GM12874 (cell line): ENCODE measurements at regions not wholly inside any gene's neighbourhood (a gene's known extent, or its start where the extent isn't known, plus 50 kb on each side); places are given as distances from the start of the nearest gene placed in this dataset.

Experiments used
- CTCF ChIP-seq: IDR thresholded peaks from 2 replicates; pipeline ENCODE4 v1.5.1; 2011; ENCODE audit warnings: low read depth, mild to moderate bottlenecking, control low read depth, low read length, moderate library complexity; ENCODE audit not compliant: insufficient read depth

GRCh38 chr1:234997201-234997895, 131.3 kb downstream of the TOMM20 start:
- no peak for TF ChIP-seq CTCF

GRCh38 chr1:234996245-234996757, 132.3 kb downstream of the TOMM20 start:
- no peak for TF ChIP-seq CTCF

DNA sequence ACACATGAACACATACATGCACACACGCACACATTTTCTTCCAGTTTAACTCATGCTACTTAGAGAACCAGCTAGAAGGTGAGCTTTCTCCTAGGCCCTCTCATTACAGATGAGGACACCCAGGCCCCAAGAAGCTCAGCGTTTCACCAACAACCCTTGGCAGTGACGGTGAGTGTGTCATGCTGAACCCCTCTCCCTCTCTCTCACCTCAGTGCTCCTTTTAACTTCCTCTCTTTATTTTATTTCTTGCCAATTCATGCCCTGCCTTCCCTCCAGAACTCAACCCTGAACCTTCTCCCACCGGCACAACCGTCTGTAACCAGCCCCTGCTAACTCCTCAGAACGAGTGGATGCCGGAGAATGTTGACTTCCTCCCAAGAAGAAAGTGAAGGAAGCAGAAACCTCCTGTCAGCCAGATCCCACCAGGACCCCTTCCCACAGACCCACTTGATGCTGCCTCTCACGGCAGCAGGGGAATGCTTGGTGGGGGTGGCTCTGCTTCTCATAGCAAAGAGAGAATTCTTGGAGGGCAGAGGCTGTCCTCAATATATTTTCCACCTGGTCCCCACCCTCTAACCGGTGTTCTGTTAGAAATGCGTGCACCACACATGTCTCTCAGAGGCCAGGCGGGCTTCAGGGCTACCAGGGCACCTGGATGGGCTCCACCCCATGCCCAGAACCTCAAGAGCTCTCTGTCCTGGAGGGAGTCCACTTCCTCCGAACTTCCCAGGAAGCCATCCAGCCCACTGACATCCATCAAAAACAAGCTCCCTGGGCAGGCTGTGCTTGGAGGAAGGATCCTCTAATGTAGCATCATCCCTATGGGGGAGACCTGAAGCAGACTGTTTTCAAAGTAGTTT, 134.0 kb downstream of the TOMM20 start:
- TF ChIP-seq CTCF: no peak

DNA sequence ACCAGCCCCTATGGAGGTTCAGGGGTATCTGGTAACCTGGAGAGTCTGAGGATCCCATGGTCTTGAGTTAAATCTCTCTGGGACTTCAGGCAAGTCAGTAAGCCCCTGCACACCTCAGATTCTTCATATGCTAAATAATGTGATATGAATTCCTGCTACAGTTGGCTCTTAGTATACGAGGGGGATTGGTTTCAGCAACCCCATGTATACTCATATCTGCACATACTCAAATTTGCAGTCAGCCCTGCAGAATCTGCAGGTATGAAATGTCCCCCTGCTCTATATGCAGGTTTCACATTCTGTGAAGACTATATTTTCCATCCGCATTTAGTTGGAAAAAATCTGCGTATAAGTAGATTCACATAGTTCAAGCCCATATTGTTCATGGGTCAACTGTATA, 136.6 kb downstream of the TOMM20 start:
- TF ChIP-seq CTCF: no peak

- TF ChIP-seq CTCF: no peak
Measured at GRCh38 chr1:234990874-234991801, 137.5 kb downstream of the TOMM20 start.

DNA sequence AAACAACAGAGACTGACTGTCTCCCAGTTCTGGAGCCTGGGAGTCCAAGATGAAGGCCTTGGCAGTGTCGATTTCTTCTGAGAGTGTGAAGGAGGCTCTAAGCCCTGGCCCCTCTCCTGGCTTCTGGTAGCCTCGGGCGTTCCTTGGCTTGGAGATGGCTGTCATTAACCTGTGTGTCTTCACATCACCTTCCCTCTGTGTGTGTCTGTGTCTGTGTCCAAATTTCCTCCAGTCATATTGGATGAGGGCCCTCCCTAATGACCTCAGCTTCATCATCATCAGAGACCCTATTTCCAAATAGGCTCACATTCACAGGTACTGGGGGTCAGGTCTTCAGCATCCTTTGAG, 138.3 kb downstream of the TOMM20 start:
- no peak for TF ChIP-seq CTCF
